ENCODE measurements at regions not wholly inside any gene's neighbourhood (a gene's known extent, or its start where the extent isn't known, plus 50 kb on each side); places are given as distances from the start of the nearest gene placed in this dataset.

DNA sequence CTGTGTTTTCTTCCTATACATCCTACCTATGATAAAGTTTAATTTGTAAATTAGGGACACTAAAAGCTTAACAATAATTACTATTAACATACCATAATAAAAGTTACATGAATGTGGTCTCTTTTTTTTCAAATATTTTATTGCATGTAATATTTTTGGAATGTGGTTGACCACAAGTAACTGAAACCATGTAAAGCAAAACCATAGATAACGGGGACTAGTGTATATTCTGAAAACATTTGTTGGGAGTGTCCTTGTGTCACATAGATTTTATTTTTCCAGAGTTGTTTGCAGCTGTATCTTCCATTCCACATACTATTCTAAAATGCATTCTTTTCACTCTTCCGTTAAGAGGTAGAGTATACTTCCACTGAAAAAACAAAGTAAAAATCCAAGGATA is 200.4 kb downstream of the KIF18A start:
- TF ChIP-seq, protein P1, sequence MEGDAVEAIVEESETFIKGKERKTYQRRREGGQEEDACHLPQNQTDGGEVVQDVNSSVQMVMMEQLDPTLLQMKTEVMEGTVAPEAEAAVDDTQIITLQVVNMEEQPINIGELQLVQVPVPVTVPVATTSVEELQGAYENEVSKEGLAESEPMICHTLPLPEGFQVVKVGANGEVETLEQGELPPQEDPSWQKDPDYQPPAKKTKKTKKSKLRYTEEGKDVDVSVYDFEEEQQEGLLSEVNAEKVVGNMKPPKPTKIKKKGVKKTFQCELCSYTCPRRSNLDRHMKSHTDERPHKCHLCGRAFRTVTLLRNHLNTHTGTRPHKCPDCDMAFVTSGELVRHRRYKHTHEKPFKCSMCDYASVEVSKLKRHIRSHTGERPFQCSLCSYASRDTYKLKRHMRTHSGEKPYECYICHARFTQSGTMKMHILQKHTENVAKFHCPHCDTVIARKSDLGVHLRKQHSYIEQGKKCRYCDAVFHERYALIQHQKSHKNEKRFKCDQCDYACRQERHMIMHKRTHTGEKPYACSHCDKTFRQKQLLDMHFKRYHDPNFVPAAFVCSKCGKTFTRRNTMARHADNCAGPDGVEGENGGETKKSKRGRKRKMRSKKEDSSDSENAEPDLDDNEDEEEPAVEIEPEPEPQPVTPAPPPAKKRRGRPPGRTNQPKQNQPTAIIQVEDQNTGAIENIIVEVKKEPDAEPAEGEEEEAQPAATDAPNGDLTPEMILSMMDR (IDR thresholded peaks at IDR 0.05): no peak
- no peak for TF ChIP-seq POLR2A (IDR thresholded peaks at IDR 0.05)

All from Peyer's patch (tissue), 4 donors.